ENCODE measurements at regions not wholly inside any gene's neighbourhood (a gene's known extent, or its start where the extent isn't known, plus 50 kb on each side); places are given as distances from the start of the nearest gene placed in this dataset.

DNA sequence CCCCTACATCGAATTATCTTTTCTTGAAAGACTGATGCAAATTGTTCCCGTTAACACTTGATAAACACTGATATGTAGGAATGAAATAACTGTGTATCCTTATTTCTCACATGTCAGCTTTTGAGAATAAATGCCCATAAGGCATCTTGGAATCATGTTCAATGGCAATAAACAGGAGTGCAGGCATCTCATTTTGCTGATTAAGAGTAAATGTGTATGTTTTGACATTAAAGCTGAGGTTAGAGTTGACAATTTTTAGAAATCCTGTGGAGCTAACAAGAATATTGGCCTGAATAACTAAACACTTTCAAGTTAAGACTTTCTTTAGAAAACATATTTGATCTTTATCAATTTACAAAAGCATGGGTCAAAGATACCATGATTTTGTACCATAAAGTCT is 646.2 kb upstream of the MIR17HG start:
- Histone ChIP-seq H3K4me1 (replicated peaks in 1 of 2; ENCODE audit: control insufficient read depth in 2 of 2, insufficient read depth in 2 of 2, low read length in 2 of 2) (no peaks in the 10 kb centered on the region), H3K27me3 (ENCODE audit: control insufficient read depth in 2 of 2, insufficient read depth in 2 of 2, low read length in 2 of 2) (no peaks in the 10 kb centered on the region), H3K36me3 (ENCODE audit: control insufficient read depth, insufficient read depth, low read length) (no peaks in the 10 kb centered on the region), H3K9me3 (replicated peaks; ENCODE audit: control insufficient read depth, insufficient read depth, low read depth, low read length) (no peaks in the 10 kb centered on the region), H4K20me1 (replicated peaks; ENCODE audit: control insufficient read depth, insufficient read depth, low read length) (no peaks in the 10 kb centered on the region), H3K9ac (ENCODE audit: insufficient read depth in 1 of 2, low read depth in 2 of 2, low read length in 2 of 2) (no peak overlapping the region), H3K9me1 (ENCODE audit: control insufficient read depth, insufficient read depth, low read length) (no peaks in the 10 kb centered on the region), H3K4me3 (no peak overlapping the region), H3K79me2 (ENCODE audit: control insufficient read depth, insufficient read depth, low read length) (no peaks in the 10 kb centered on the region), H2AFZ (ENCODE audit: low read depth, low read length) (no peak overlapping the region), H3K27ac (ENCODE audit: extremely low read depth, low read depth, low read length) (no peak overlapping the region), H3K4me2 (ENCODE audit: insufficient read depth, low read length) (no peak overlapping the region)
- 2% methylated on average over 2 of the region's 2 CpGs for WGBS (ENCODE audit: insufficient coverage, low coverage, missing lambda C conversion rate)
- ATAC-seq = no peak
- TF ChIP-seq C11orf30 (IDR thresholded peaks at IDR 0.05; ENCODE audit: low read depth) (peak; percentile 46; the same call in 1 of the 2 replicates), BRCA1 (IDR thresholded peaks at IDR 0.05) (no peak), BRCA1 (CRISPR knock-in tag; IDR thresholded peaks at IDR 0.05) (no peak), CAMTA2 (CRISPR knock-in tag; conservative IDR thresholded peaks at IDR 0.05) (0 out of 2 replicates have a peak, but pooled peaks have one; percentile 51), MAFG (tag; conservative IDR thresholded peaks at IDR 0.05) (peak; percentile 45; the same call in 1 of the 2 replicates)
- ChIA-PET CTCF (ENCODE audit: low intra/inter-chr PET ratio) (no interaction called here), POLR2A (no interaction called here)
- FAIRE-seq = no peak
- in situ Hi-C loops (cut with MboI) (no loop called here), intact Hi-C loops (cut with micrococcal nuclease) (no loop called here)
- no TSS peak for BruUV-seq (replicated peaks)
- no peak for DNase-seq (ENCODE audit: extremely low read depth in 1 of 4, low spot score in 3 of 4)

DNA sequence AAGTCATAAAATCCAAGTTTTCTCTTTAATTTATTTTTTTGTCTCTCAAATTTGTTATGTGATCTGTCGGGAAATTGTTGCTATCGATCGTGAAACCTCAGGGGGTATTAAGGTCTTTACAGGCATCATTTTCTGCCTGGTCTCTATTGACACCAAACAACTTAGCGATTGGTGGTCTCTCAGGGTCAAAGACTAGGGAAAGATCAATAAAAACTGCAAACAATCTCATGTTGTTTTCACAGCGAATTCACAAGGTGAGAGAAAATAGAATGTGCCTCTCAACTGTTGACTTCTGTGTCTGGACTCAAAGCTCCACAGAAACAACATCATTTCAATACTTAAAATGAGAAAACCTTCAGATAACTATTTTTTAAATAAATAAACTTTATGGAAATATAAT is 645.4 kb upstream of the MIR17HG start:
- H3K4me2 ChIP-seq (ENCODE audit: insufficient read depth, low read length) = no peak overlapping the region
- H4K20me1 ChIP-seq (replicated peaks; ENCODE audit: control insufficient read depth, insufficient read depth, low read length) = no peaks in the 10 kb centered on the region
- no TSS peak for BruUV-seq (replicated peaks)
- no peak for TF ChIP-seq RFX7 (CRISPR knock-in tag; IDR thresholded peaks at IDR 0.05)
- TF ChIP-seq TEAD1 (CRISPR knock-in tag; IDR thresholded peaks at IDR 0.05) = no peak
- no peaks in the 10 kb centered on the region for H3K9me1 ChIP-seq (ENCODE audit: control insufficient read depth, insufficient read depth, low read length)
- in situ Hi-C loops (cut with MboI) (no loop called here), intact Hi-C loops (cut with micrococcal nuclease) (loop anchor here (2.0 kb wide), 1 partner anchor 19 kb away; no protein-coding TSS in a partner anchor)
- no peak overlapping the region for H3K9ac ChIP-seq (ENCODE audit: insufficient read depth in 1 of 2, low read depth in 2 of 2, low read length in 2 of 2)
- H3K36me3 ChIP-seq (ENCODE audit: control insufficient read depth, insufficient read depth, low read length) = no peaks in the 10 kb centered on the region
- no peaks in the 10 kb centered on the region for H3K4me1 ChIP-seq (replicated peaks in 1 of 2; ENCODE audit: control insufficient read depth in 2 of 2, insufficient read depth in 2 of 2, low read length in 2 of 2)
- 2% methylated on average over 5 of the region's 5 CpGs for WGBS (ENCODE audit: insufficient coverage, low coverage, missing lambda C conversion rate)
- H3K79me2 ChIP-seq (ENCODE audit: control insufficient read depth, insufficient read depth, low read length) = no peaks in the 10 kb centered on the region
- no peaks in the 10 kb centered on the region for H3K9me3 ChIP-seq (replicated peaks; ENCODE audit: control insufficient read depth, insufficient read depth, low read depth, low read length)
- H3K27me3 ChIP-seq (ENCODE audit: control insufficient read depth in 2 of 2, insufficient read depth in 2 of 2, low read length in 2 of 2) = no peaks in the 10 kb centered on the region
- no peak for DNase-seq (ENCODE audit: extremely low read depth in 1 of 4, low spot score in 3 of 4)
- ChIA-PET CTCF (ENCODE audit: low intra/inter-chr PET ratio) (no interaction called here), POLR2A (no interaction called here)
- no peak overlapping the region for H3K4me3 ChIP-seq
- no peak for ATAC-seq
- no peak for FAIRE-seq
- no peak overlapping the region for H2AFZ ChIP-seq (ENCODE audit: low read depth, low read length)
- H3K27ac ChIP-seq (ENCODE audit: extremely low read depth, low read depth, low read length) = no peak overlapping the region

Measured in K562 (cell line).